ENCODE measurements at regions not wholly inside any gene's neighbourhood (a gene's known extent, or its start where the extent isn't known, plus 50 kb on each side); places are given as distances from the start of the nearest gene placed in this dataset.
"Not testable (repeated sequence)": the region's sequence is repeated elsewhere in the genome, so short reads cannot be mapped to it uniquely, and the experiment has no call there.

DNA sequence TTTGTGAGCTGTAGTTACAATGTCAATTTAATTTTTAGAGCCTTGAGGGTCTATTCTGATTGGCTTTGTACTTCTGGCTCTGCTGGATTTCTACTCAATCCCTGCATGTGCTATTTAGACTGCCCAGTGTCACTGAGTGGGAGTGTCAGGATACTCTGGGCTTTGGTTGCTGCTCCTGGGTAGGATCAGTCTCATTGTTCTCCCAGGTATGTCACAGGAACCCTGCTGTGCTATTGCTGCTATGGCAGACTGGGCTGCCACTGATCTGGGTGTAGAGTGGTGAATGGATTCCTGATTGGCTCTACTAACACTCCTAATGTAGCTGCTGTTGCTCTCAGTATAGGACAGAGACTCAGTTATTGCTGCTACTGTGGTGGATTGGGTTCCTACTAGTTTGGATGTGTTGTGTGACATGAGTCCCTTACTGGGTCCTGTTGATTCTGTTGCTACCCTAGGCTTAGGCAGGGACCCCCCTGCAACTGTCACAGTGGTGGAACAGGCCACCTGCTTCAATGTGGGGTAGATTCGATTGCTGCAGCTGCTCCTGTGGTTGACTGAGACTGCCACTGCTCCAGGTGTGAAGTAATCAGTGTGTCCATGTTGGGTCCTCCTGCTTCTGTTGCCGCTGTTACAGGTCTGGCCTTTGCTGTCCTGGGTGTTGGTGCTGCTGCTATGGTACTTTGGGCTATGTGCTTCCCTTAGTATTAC is 707.8 kb upstream of the AMOT start:
- no peak for DNase-seq
- intact Hi-C loops (cut with DNase I) = no loop called here

DNA sequence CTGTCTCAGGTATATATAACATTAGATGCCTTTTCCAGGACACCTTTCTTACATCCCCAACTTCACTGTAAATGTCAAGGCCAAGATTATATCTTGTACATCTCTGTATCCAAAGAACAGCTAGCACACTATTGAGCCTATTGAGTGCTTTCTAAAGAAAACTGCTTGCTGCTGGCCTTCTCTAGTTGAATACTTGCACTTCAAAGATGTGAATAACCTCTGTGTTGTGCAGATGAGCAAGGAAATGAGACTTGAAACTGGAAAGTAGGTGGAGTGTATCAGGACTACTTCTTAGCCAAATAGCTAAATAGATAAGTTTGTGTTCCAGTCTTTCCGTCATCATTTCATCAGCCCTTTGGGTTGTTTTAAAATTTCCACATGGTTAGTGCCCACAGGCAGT is 704.4 kb upstream of the AMOT start:
- intact Hi-C loops (cut with DNase I) = no loop called here
- no peak for DNase-seq

DNA sequence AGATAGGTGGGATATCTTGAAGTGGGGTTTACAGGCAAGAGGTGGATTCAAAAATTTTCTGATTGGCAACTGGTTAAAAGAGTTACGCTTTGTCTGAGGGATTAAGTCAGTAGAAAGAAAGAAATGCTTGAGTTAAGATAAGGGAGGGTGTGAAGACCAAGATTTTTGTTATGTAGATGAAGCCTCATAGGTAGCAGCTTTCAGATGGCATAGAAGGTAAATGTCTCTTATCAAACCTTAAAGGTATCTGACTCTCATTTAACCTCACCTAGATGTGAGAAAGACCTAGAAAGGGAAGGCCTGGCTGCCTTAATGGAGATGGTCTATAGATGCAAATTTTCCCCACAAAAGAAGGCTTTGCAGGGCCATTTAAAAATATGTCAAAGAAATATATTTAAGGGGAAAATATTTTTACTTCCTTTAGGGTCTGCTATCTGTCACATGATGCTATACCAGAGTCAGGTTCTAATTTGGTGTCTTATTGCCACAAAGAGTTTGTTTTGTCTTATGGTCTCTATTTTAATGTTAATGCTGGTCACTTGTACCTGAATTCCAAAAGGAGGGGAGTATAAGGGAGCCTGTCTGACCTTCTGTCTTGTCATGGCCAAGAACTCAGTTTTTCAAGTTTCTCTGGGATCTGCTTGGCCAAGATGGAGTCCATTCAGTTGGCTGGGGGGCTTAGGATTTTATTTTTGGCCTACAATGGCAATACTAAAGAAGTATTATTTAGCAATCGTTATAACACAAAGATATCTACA is 699.1 kb upstream of the AMOT start:
- DNase-seq = no peak
- intact Hi-C loops (cut with DNase I) = no loop called here

DNA sequence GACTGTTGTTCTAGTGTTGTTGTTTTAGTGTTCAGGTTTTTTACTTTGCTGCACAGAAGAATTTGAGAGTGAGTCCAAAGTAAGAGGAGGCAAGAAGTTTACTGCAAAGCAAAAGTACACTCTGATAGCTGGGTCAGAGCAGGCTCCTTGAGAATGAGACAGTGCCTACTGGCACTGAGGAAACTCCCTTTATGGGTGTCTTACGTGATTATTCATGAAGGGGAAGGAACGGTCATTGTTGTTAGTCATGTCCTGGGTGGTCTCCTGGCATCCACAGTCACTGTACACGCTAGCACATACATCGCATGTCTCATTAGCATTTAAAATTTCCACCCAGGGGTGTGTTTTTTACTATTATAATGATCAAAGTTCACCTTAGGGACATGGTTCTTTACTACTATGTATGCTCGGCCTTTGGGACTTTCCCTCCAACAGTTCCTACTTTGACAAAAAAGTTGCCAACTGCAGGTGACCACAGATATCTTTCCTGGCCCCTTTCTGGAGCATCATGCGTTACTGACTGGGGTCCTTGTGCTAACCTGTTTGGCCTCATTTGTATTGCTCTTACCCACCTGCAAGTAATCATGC is 688.9 kb upstream of the AMOT start:
- intact Hi-C loops (cut with DNase I) = no loop called here
- DNase-seq = no peak

DNA sequence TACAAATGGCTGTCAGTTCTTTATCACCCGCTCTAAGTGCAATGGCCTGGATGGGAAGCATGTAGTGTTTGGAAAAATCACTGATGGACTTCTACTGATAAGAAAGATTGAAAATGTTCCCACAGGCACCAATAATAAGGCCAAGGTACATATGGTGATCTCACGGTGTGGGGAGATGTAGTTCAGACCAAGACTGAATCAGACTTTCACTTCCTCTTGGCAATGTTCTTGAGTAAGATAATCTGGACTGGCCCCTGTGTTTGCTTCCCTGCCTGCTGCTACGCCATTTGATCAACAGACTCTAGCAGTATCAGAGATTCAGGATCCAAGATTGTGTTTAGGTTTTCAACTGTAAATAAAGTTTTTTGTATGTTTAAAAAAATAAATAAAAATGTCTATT is 682.2 kb upstream of the AMOT start:
- no peak for DNase-seq
- intact Hi-C loops (cut with DNase I) = no loop called here

DNA sequence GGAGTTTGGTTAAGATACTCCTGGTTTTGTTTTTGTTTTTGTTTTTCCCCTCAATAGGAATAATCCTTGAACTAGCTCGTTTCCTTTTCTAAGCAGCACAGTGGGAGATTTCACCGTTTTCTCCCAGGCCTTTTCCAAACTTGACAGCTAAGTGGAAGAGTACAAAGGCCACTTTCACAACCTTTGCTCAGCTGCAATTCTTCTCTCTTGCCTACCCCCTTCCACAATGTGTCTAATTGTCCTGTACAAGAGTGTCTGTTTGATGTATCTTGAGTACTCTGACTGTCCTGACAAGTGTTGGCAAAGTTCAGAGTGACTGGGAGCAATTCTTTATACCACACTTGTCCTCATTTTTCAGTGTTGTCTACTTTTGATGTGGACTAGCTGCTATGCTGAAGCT is 674.3 kb upstream of the AMOT start:
- intact Hi-C loops (cut with DNase I) = no loop called here
- no peak for DNase-seq

DNA sequence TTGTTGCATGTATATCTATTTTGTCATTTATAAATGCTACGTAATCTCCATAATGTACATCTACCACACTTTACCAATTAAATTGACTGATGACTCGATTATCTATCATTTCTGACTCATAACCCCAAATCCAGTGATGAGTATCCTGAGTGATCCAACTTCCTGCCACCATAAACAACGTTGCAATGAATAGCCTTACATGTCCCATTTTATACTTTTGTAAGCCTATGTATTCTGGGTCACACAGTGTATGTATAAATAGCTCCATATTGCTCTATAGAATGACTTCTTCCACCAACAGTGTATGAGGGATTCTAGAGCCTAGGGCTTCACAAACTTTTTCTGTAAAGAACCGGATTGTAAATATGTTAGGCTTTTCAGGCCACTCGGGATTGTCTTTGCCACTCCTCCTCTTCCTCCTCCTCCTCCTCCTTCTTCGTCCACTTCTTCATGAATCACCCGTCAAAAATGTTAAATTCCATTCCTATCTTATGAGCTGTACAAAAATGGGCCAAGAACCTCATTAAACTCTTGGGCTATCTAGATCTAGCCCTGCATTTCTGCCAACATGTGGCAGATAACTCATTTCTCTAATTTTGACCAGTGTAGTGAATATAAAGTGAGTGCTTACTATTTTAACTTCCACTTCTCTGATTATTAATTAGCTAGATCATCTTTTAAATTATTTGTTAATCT is 672.2 kb upstream of the AMOT start:
- no peak for DNase-seq
- intact Hi-C loops (cut with DNase I) = no loop called here

DNA sequence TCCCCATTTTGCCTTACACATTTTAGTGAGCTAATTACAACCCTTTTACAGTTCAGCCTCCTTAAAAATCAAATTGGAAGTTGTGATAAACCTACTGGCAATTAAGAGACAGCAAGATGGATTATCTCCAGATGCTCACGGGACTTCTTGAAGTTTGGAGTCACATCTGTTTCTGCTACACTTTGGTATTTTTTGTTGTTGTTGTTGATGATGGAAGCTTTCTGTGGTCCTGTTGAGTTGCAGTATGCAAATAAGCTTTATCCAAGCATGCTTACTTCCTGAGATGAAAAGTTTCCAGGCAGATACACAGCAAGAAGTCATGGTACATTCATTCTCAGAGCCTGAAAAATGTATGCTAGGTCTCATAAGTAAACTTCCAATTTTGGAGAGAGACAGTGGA is 670.0 kb upstream of the AMOT start:
- no peak for DNase-seq
- intact Hi-C loops (cut with DNase I) = no loop called here

DNA sequence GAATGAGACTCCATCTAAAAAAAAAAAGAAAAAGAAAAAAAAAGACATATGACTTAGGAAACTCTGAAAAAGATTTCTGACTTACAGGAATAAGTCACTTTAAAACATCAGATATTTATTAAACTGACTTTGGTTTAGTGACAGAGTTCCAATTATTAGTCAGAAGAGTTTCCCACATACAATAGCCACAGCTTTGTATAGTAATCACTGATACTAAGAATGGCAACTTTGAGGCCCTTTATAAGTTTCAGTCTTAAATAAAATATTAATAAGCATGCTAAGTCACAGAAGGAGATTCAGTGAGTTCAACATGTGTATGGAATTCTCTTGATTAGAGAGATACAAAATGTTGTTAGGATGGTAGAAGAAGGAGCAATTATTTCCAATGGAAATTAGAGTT is 652.3 kb upstream of the AMOT start:
- DNase-seq = no peak
- intact Hi-C loops (cut with DNase I) = no loop called here

DNA sequence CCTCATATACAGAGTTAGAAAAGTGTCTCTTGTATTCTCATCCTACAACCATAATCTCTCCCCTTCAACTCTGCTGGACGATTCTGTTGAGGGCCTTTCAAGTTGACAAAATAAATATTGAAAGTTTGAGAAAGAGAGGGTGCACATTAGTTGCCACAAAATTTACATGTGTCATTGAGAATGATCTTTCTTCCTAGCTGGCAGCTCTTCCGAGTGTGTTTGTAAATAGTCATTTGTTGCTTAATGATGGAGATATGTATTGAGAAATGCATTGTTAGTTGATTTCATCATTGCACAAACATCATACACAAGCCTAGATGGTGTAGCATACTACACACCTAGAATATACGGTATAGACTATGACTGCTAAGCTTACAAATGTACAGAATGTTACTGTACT is 632.8 kb upstream of the AMOT start:
- no peak for DNase-seq

DNA sequence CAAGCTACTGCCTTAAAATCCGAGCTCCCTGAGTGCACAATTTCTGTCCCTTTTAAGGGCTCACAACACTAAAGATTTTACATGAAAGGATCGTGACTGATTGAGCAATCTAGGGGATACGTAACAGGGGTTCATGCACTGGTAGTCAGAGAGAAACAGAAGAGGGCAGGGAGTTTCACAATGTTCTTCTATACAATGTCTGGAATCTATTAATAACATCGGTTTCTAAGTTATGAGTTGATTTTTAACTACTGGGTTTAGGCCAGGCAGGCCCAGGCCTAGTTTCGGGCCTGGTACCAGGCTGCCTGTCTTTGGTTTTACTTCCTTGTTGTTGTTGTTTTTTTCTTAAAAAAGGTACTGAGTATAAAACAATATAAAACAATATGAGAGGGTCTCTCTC is 632.4 kb upstream of the AMOT start:
- DNase-seq; intact Hi-C loops (cut with DNase I): not testable (repeated sequence)

More for the DNA sequence above, 632.8 kb upstream of the AMOT start:
- intact Hi-C loops (cut with DNase I) = no loop called here

DNA sequence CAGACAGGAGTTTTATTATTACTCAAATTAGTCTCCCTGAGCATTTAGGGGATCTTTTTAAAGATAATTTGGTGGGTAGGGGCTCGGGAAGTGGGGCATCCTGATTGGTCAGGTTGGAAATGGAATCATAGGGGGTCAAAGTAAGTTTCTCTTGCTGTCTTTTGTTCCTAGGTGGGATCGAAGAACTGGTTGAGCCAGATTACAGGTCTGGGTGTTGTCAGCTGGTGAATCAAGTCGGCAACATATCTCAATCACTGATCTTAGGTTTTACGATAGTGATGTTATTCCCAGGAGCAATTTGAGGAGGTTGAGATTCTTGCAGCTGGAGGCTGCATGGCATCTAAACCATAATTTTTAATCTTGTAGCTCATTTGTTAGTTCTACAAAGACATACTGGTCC is 629.5 kb upstream of the AMOT start:
- DNase-seq = no peak
- intact Hi-C loops (cut with DNase I) = no loop called here

DNA sequence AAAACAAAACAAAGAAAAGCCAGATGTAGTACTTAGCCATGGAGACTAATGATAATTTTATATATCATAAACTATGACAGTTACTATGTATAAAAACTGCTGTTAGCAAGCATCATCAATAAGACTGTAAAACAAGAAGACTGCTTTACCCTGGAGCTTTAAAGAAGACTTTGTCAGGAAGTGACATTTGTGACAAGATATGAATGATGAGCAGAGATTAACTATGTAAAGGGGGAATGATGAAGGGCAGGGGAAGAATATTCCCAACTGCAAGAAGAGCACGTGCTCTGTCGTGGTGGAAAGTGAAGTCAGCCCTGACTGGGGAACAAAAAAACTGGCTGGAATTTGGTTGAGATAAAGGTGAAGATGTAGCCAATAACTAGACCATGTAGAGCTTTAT is 617.1 kb upstream of the AMOT start:
- DNase-seq = no peak
- intact Hi-C loops (cut with DNase I) = no loop called here

DNA sequence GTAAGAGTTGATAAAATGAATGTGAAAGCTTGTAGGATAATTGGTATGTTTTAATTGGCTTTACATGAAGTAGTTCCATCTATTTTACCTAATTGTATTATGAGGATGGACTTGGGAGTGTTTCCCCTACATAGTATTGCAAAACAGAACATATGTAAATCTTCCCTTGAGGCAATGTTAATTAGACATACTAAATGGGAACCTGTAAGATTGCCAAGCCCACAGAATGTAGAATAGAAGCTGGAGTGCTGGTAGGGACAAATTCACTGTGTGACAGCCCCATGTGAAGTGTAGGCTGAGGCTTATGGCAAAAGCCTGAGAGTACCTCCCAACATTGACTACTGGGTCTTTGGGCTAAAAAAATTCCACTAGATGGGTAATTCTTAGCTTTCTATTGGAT is 615.0 kb upstream of the AMOT start:
- no peak for DNase-seq
- intact Hi-C loops (cut with DNase I) = no loop called here

DNA sequence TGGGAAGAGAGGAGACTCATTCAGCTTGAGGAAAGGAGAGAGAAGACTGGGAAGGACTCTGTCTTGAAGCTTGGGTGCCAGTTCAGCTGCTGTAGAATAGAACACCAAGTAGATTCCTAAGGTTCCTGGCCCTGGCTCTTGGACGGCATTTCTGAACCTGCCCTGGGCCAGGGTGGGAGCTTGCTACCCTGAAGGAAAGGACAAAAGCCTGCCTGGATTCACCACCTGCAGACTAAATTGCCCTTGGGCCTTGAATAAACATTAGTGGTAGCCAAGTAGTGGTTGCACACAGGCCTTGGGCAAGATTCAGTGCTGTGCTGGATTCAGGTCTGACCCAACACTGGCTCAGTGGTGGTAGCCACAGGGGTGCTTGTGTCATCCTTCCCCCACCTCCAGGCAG is 588.4 kb upstream of the AMOT start:
- intact Hi-C loops (cut with DNase I) = no loop called here
- no peak for DNase-seq

DNA sequence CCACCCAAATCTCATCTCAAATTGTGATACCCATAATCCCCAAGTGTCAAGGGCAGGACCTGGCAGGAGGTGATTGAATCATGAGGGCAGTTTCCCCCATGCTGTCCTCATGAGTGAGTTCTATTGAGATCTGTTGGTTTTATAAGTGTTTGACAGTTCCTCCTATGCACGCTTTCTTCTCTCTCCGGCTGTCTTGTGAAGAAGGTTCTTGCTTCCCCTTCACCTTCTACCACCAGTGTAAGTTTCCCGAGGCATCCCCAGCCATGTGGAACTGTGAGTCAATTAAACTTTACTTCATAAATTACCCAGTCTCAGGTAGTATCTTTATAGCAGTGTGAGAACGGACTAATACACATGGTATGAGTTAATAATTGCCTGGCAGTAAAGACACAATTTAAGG is 581.7 kb upstream of the AMOT start:
- intact Hi-C loops (cut with DNase I) = no loop called here
- no peak for DNase-seq

DNA sequence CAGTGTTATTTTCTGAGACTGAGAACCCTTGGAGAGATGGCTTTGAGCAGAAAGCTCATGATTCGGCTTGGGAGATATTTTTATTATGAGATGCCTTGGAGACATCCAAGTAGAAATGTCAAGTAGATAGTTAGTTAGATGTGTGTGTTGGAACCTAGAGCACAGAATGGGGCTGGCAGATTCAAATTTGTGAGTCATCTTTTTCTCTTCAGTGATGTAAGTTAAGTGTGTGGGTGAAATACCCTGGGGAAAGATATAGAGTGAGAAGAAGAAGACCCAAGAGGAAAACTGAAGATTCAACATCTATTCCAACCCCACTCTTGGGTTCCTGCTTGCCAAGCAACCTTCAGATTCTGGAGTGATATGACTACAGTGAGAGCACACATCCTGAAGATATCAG is 580.8 kb upstream of the AMOT start:
- intact Hi-C loops (cut with DNase I) = no loop called here
- DNase-seq = no peak

DNA sequence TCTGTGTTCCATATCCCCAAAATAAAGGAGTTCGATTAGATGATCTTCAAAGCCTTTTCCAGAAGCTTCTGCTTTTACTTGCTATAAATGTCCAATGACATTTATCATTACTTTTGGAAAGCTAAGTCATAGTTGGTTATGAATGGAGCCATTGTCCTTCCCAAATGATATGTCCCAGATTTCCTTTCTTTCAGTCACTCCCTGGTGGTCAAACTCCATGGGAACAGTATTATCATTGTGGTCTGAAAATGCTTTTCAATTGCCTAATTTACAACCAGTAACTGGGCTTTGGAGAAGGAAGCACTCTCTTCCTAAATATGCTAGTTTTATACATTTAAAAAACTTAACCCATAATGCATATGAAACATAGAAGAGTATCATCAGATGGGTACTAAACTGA is 571.5 kb upstream of the AMOT start:
- intact Hi-C loops (cut with DNase I) = no loop called here
- no peak for DNase-seq

DNA sequence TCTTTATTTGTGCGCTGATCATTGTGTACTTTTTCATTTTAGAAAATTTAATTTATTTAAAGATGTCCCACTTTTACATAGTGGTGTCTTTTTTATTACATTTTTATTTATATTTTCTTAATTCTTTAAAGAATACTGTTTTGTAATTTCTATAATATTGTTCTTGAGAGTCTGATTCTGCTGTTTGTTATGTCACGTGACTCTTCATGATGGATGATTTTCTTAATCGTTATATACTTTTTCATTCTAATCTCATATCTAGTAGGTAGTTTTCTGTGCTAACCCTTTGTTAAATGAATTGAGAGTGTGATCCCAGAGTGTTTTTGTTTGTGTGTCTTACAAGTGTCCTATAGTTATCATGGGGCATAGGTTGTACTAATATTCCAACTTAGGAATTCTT is 568.2 kb upstream of the AMOT start:
- DNase-seq = no peak
- intact Hi-C loops (cut with DNase I) = no loop called here

DNA sequence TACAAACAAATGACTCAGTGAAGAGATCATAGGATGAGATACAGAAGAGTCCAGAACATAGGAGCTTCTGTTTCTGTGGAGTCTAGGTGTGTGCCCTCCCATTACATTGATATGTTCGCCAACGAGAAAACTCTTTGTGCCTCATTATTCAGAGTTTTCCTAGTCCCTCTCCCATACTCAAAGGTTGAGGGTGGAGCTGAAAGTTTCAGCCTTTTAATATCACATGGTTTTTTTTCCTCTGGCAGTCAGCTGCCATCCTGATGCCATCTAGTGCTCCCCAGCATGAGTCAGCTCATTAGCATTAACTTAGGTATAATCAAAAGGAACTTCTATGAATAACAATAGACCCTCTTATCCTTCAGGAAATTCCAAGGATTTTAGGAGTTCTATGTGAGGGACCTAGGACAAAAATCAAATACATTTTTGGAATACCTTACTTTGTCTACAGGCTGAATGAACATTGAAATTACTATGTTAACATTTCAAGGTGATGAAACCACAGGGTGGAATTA is 559.6 kb upstream of the AMOT start:
- no peak for DNase-seq
- intact Hi-C loops (cut with DNase I) = no loop called here

DNA sequence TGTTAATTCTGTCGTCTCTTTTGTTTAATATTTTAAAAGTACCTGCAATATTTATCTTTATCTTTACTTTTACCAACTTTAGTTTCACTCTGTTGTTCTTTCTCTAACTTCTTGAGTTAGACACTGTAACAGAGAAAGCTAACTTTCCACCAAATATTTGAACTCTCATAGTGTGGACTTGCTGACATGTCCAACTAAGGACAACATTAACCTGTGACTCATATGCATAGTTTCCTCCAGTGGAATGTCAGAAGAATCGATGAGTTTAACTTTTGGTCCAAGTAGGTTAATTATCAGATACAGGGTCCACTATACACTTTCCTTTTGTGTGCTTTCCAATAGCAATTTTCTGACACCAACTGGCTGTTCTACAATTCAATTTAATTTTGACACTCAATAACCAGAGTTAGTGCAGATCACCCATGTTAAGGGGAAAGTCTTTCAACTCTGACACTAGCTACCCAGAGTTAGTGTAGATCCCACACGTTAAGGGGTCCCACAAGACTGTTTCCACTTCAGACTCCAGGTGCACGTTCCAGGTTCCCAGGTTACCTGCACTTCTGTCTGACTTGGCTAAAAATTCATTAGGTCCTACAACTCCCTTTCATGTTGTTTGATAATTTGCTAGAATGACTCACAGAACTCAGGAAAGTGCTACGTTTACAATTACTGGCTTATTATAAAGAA is 559.0 kb upstream of the AMOT start:
- no peak for DNase-seq

More for the DNA sequence above, 559.0 kb upstream of the AMOT start:
- intact Hi-C loops (cut with DNase I) = no loop called here

Data from posterior cingulate gyrus (tissue), 11 donors.